Esophagus squamous epithelium (tissue), 5 donors: ENCODE measurements at regions not wholly inside any gene's neighbourhood (a gene's known extent, or its start where the extent isn't known, plus 50 kb on each side); places are given as distances from the start of the nearest gene placed in this dataset.
"Not testable (repeated sequence)": the region's sequence is repeated elsewhere in the genome, so short reads cannot be mapped to it uniquely, and the experiment has no call there.

Source experiments
- DNase-seq: peaks from one replicate; lab custom pipeline; 2025; lab: John Stamatoyannopoulos, UW
- H3K27ac ChIP-seq, 4 donors: fragments of 200-600 bp; sonication (generic); one replicate each; pipeline ENCODE4 v1.5.1; 2016 to 2019; ENCODE audit warnings: mild to moderate bottlenecking in 1 of 4
- H3K27me3 ChIP-seq, 4 donors: fragments of 200-600 bp; sonication (generic); 1 replicate in 3 of 4; 2 replicates in 1 of 4; pipeline versions ENCODE4 v1.5.1 to v1.6.0; 2017 to 2021; ENCODE audit warnings: antibody characterized with exemption in 1 of 4
- H3K36me3 ChIP-seq, 3 donors: fragments of 200-600 bp; sonication (generic); one replicate each; pipeline ENCODE4 v1.5.1; 2016 to 2019
- H3K4me1 ChIP-seq, 3 donors: fragments of 200-600 bp; sonication (generic); one replicate each; pipeline ENCODE4 v1.5.1; 2017 to 2019
- H3K4me3 ChIP-seq, 4 donors: fragments of 200-600 bp; sonication (generic); 1 replicate in 3 of 4; 2 replicates in 1 of 4; pipeline ENCODE4 v1.5.1; 2016 to 2019; ENCODE audit warnings: mild to moderate bottlenecking in 2 of 4, moderate library complexity in 1 of 4
- H3K9me3 ChIP-seq, 3 donors: fragments of 200-600 bp; sonication (generic); one replicate each; pipeline ENCODE4 v1.5.1; 2016 to 2019
- POLR2A ChIP-seq, 4 donors: fragments of 450-650 bp; IDR thresholded peaks; one replicate each; pipeline ENCODE4 v1.6.1; 2017; ENCODE audit warnings: antibody characterized with exemption in 4 of 4, mild to moderate bottlenecking in 4 of 4, moderate library complexity in 3 of 4
- WGBS, 2 donors: methylation state at CpG; one replicate each; pipeline ENCODE4 v1.1.5; 2018; 5-methylcytosine and 5-hydroxymethylcytosine counted together
- intact Hi-C: fragments of 100-400 bp; cut with DNase I; formaldehyde crosslinking; loops from one replicate; pipeline ENCODE4 v1.15.0; 2022
- TF ChIP-seq, protein P1 (sequence below), 6 experiments: fragments of 450-650 bp in 4 of 6; fragments of 200-600 bp in 2 of 6; sonication (generic) in 2 of 6; IDR thresholded peaks; one replicate each; pipeline ENCODE4 v1.5.1; 2016 to 2019; ENCODE audit warnings: antibody characterized with exemption in 6 of 6, mild to moderate bottlenecking in 4 of 6, moderate library complexity in 4 of 6
- donor health status: DM: yes; HTN: yes; CAD: no.

DNA sequence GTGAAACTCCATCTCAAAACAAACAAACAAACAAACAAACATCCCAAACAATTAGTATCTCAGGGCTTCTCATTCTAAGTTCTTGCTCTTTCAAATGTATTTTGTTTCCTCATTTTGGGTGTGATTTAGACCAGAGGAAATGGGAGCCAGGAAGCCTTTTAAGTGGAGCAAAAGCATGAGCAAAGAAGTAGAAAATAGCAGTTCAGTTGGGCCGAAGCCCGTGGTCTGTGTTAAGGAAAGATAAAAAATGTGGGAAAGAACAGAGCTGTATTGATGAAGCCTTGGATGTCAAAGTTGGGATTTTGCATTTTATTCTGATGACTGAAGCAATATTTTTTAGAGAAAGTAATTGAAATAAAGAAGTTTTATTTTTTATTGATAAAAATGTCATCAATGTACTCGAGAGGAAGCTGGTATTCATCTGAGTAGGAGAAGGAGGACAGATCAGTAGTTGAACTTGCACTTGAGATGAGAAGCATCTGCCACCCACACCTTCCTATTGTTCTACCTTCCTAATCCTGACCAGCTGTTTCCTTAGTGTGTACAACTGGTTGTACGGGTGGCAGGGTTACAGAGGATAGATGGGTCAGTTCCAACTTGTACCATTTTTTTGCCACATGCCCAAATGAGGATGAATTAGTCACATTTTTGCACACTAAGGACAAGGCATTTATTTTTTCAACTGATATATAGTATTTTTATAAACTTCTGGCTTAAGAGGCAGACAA is 56.1 kb downstream of the KIAA0408 start:
- H3K36me3 ChIP-seq: no peaks in the 10 kb centered on the region
- H3K9me3 ChIP-seq: no peaks in the 10 kb centered on the region
- H3K4me3 ChIP-seq: no peak overlapping the region
- intact Hi-C loops: no loop called here
- 58% methylated on average over 4 of the region's 4 CpGs for WGBS, 2 donors
- no peaks in the 10 kb centered on the region for H3K27me3 ChIP-seq
- no peak for TF ChIP-seq POLR2A (IDR thresholded peaks at IDR 0.05)
- TF ChIP-seq, protein P1, sequence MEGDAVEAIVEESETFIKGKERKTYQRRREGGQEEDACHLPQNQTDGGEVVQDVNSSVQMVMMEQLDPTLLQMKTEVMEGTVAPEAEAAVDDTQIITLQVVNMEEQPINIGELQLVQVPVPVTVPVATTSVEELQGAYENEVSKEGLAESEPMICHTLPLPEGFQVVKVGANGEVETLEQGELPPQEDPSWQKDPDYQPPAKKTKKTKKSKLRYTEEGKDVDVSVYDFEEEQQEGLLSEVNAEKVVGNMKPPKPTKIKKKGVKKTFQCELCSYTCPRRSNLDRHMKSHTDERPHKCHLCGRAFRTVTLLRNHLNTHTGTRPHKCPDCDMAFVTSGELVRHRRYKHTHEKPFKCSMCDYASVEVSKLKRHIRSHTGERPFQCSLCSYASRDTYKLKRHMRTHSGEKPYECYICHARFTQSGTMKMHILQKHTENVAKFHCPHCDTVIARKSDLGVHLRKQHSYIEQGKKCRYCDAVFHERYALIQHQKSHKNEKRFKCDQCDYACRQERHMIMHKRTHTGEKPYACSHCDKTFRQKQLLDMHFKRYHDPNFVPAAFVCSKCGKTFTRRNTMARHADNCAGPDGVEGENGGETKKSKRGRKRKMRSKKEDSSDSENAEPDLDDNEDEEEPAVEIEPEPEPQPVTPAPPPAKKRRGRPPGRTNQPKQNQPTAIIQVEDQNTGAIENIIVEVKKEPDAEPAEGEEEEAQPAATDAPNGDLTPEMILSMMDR (IDR thresholded peaks at IDR 0.05): no peak
- DNase-seq: no peak
- peak overlapping the region in 1 of 4 donors; percentile 18 for H3K27ac ChIP-seq
- H3K4me1 ChIP-seq: peaks cover 0 to 24% (median 12%) of the 10 kb centered on the region in 3 donors

DNA sequence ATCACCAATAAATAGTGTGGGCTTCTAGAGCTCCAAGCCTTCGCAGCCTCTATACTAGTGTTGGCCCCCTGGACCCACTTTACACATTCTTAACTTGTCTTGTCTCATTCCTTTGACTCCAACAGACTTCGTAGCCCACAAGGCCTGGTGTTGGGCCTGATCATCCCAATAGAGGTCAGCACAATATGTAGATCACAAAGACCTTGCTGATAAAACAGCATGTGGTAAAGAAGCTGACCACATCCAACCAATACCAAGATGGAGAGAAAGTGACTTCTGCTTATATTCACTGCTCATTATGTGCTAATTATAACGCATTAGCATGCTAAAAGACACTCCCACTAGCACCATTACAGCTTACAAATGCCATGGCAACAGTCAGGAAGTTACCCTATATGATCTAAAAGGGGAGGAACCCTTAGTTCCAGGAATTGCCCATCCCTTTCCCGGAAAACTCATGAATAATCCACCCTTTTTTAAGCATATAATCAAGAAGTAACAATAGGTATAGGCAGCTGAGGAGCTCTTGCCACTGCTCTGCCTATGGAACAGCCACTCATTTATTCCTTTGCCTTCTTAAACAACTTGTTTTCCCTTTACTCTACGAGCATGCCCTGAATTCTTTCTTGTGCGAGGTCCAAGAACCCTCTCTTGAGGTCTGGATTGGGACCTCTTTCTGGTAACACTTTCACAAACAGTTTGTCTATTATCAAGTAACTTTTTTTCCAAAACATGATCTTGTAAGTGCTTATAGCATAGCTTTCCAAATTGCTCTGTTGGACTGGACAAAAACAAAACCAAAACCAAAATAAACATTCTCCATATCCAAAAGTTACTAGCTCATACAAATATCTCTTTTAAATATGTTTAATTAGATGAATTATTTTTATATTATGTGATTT is 54.6 kb upstream of the ECHDC1 start:
- DNase-seq: no peak
- WGBS, 2 donors: 56 to 68% methylated on average over 6 of the region's 6 CpGs
- peak overlapping the region; percentile 26 to 53 (median 40) for H3K27ac ChIP-seq

DNA sequence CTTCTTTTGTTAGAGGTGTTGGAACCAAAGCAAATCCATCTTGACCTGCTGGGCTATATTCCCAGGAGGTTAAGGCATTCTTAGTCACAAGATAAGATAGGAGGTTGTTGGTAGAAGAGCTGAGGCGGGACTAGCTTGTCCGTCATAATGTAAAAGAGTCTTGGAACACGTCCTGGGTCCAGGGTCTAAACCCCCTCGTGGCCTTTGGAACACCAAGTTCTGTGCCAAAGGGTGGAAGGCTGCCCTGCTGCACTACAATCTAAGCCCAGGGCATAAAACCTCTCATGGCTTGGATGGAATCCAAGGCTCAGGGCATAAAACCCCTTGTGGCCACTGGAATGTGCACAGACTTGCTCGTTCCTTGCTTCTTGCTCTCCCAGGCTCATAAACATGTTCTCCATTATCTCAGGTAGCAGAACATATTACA is 53.8 kb upstream of the ECHDC1 start:
- H3K9me3 ChIP-seq, intact Hi-C loops, DNase-seq, H3K27me3 ChIP-seq, H3K36me3 ChIP-seq, H3K4me3 ChIP-seq: not testable (repeated sequence)
- Histone ChIP-seq H3K4me1 (peaks cover under 1 to 30% (median 18%) of the 10 kb centered on the region in 3 donors), H3K27ac (peak overlapping the region in 3 of 4 donors; percentile 26 to 53 (median 40))
- TF ChIP-seq, protein P1 (IDR thresholded peaks at IDR 0.05): peak in 1 of 6 experiments; percentile 11
- 40 to 62% methylated on average over 5 of the region's 5 CpGs for WGBS, 2 donors

More for the DNA sequence above, 54.6 kb upstream of the ECHDC1 start:
- no peak for TF ChIP-seq POLR2A (IDR thresholded peaks at IDR 0.05)
- TF ChIP-seq, protein P1 (IDR thresholded peaks at IDR 0.05): no peak
- intact Hi-C loops: no loop called here
- Histone ChIP-seq H3K36me3 (no peaks in the 10 kb centered on the region), H3K4me3 (no peak overlapping the region), H3K4me1 (peaks cover 0 to 28% (median 17%) of the 10 kb centered on the region in 3 donors), H3K27me3 (no peaks in the 10 kb centered on the region), H3K9me3 (no peaks in the 10 kb centered on the region)
